WI38 (cell line): ENCODE measurements at regions not wholly inside any gene's neighbourhood (a gene's known extent, or its start where the extent isn't known, plus 50 kb on each side); places are given as distances from the start of the nearest gene placed in this dataset.

Experiments used
- H3K4me3 ChIP-seq: 2 replicates; pipeline ENCODE4 v1.5.1; 2011; ENCODE audit warnings: low read depth, mild to moderate bottlenecking, control low read depth, low read length
- CTCF ChIP-seq: IDR thresholded peaks from 2 replicates; pipeline ENCODE4 v1.5.1; 2012; ENCODE audit warnings: low read depth, mild to moderate bottlenecking, control low read depth, low read length

- H3K4me3 ChIP-seq = no peak overlapping the region
- no peak for TF ChIP-seq CTCF
These were observed 297.9 kb downstream of the CYP26B1 start for GRCh38 chr2:71849607-71850305.

GRCh38 chr2:71849111-71849510 is 298.6 kb downstream of the CYP26B1 start:
- no peak overlapping the region for H3K4me3 ChIP-seq
- TF ChIP-seq CTCF = no peak

GRCh38 chr2:71846669-71847291 is 300.9 kb downstream of the CYP26B1 start:
- TF ChIP-seq CTCF = no peak
- no peak overlapping the region for H3K4me3 ChIP-seq

- no peak overlapping the region for H3K4me3 ChIP-seq
- TF ChIP-seq CTCF = no peak
These were observed 301.6 kb downstream of the CYP26B1 start for GRCh38 chr2:71846072-71846471.

- no peak for TF ChIP-seq CTCF
- H3K4me3 ChIP-seq = no peak overlapping the region
These were observed 302.7 kb downstream of the CYP26B1 start for GRCh38 chr2:71844967-71845366.

GRCh38 chr2:71843391-71843850 is 304.2 kb downstream of the CYP26B1 start:
- H3K4me3 ChIP-seq = no peak overlapping the region
- TF ChIP-seq CTCF = no peak

- TF ChIP-seq CTCF = no peak
- H3K4me3 ChIP-seq = no peak overlapping the region
These were observed 304.9 kb downstream of the CYP26B1 start for GRCh38 chr2:71842744-71843143.
